Activated CD4-positive, alpha-beta T cell treated with anti-CD3 and anti-CD28 coated beads, Interleukin-2, amount 50 U/mL, for 4 hours (primary cell): ENCODE measurements at regions not wholly inside any gene's neighbourhood (a gene's known extent, or its start where the extent isn't known, plus 50 kb on each side); places are given as distances from the start of the nearest gene placed in this dataset.

Experiments
- DNase-seq, 2 experiments: peaks; one replicate each; pipeline ENCODE4 v3.0.0-alpha.2; 2020

GRCh38 chr10:35912615-35913569, 270.8 kb upstream of the FZD8 start:
- no peak for DNase-seq

GRCh38 chr10:35911954-35912353, 269.9 kb upstream of the FZD8 start:
- no peak for DNase-seq

DNA sequence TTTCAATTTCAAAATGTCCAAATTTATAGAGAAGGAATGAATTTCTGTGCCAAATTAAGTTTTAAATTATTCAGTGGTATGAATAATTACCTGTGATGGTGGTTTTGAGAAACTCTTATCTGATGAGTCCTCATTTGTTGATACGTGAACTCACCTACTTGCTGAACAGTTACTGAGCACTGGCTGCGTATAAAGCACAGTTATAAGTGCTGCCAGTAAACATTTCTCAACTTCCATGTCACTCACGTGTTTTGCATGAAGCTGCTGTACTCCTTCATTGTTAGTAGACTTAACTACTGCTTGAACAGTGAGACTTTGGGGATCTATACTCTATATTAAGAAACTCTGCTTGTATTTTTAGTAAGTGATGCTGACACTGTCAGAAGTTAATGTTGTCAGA, 269.1 kb upstream of the FZD8 start:
- no peak for DNase-seq

DNA sequence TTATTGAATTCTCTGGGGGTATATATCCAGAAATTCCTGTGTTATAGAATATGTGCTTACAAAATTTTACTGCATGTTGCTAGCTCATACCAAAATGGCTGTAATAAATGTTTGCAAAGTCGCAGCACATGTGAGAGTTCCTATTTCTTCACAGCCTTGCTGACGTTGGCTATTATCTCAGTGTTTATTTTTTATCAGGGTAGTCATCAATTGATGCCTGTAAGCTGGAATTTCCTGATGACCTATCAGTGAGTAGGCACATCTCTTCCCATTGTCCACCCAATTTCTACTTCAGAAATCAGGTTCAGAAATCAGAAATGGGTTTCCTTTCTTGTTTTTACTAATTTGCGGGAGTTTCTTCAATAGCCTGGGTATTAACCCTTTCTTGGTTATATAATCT, 268.1 kb upstream of the FZD8 start:
- DNase-seq, result no peak

DNA sequence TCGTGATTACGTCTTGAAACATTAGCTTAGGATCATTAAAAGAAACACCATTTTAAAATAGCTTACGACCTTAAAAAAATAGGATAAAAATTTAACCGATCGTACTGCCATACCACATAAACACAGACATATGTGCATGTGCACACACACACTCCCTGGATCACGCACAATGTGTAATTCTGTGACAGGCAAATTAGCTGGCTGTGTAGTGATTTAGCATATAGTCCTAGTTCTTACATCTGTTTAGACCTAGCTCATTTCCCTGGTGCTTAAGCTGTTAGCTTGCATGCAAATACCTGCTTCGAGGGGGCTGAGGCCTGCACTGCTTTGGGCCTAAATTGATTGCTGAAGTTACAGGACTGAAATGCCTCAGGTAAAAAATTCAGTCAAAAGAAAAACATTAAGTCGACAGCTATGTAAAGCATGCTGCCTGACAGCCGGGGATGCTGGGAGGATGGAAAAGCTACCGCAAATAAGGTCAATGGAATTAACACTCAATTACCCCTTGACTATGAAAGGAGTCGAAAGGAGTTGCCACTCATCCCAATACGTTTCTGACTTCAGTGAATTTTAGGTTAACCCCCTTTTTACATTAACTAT, 267.1 kb upstream of the FZD8 start:
- no peak for DNase-seq

DNA sequence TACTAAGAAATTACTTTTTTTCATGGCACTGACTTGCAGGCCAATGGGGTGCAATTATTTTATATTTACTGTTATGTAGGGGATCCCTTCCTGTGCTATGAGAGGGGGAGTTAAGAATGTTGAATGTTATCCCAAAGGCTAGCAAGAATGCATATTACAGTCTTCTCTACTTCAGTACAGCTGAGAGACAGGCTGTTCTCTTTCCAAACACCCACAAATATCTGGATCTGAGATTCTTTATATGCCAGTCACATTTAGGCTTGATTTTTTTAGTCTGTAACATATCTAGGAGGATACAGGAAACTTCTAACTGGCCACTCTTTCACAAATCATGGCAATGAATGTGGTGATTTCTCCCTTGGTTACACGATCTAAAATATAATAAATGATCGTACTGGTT, 266.4 kb upstream of the FZD8 start:
- no peak for DNase-seq

- no peak for DNase-seq
These were observed 265.5 kb upstream of the FZD8 start for GRCh38 chr10:35907548-35907947.

- no peak for DNase-seq
These were observed 264.1 kb upstream of the FZD8 start for GRCh38 chr10:35906155-35906554.

GRCh38 chr10:35903021-35903420, 260.9 kb upstream of the FZD8 start:
- DNase-seq, result no peak

DNA sequence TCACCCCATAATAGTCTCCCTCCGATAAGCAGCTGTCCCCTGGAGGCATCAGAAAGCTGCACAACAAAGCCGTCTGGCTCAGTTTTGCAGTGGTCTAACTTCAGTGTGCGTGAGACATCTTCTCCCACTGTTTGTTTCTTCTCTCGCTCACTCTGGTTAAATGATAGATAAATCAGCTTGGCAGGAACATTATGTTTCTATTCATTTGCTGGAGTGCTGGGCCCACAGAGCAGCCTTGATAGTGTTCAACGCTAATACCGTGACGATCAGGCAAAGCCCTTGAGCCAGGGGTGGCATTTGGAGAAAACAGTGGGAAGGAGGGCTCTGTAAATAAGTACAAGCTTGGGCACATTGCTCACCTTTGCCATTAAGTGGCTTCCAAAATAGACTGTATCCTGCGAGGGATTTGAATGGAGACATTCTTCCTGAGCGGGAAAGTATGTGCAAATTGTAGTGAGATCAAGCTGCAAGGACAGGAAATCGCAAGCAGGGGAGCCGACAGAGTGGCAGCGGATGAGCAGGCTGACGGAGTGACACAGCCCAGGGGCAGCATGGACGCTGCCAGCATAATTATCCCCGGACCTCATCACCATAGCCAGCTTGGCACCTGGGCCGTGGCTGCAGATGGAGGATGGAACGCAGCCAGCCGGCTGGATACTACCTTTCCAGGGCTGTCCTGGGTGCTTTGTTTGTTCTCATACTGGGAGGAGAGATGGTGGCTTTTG, 256.8 kb upstream of the FZD8 start:
- no peak for DNase-seq

GRCh38 chr10:35896001-35896400, 253.9 kb upstream of the FZD8 start:
- no peak for DNase-seq

DNA sequence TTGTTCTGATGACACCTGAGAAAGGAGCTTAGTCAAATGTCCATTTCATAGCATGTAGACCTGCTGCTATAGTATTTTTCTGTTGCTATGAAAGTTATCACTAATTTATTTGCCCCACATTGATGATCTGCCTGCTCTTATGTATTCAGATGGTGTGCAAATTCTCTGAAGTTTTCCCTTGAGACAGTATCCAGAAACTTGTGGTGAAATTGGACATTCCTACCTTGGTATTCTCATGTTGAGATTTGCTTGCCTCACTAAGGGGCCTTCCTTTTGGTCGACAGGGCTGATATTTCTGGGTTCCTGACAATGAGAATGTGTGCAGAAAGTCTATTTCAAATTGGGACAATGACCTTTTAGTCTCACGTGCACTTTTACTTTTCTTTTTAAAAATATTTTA, 253.2 kb upstream of the FZD8 start:
- no peak for DNase-seq

DNA sequence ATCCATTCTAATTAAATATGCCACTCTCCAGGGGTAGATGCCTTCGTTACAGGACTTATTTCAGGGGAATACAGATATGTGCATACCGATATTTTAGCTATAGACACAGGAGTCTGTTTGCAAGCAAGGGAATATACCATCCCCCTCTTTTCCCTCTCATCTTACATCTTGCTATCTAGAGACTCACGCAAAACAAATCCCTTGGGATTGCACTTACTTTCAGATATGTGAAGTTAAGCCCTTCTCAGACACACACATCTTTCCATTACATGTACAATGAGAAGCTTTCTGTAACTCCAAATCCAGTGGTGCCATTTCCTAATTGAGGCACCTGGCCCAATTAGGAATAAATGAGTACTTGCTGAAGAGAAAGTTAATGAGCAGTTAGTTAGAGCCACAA, 250.4 kb upstream of the FZD8 start:
- no peak for DNase-seq

DNA sequence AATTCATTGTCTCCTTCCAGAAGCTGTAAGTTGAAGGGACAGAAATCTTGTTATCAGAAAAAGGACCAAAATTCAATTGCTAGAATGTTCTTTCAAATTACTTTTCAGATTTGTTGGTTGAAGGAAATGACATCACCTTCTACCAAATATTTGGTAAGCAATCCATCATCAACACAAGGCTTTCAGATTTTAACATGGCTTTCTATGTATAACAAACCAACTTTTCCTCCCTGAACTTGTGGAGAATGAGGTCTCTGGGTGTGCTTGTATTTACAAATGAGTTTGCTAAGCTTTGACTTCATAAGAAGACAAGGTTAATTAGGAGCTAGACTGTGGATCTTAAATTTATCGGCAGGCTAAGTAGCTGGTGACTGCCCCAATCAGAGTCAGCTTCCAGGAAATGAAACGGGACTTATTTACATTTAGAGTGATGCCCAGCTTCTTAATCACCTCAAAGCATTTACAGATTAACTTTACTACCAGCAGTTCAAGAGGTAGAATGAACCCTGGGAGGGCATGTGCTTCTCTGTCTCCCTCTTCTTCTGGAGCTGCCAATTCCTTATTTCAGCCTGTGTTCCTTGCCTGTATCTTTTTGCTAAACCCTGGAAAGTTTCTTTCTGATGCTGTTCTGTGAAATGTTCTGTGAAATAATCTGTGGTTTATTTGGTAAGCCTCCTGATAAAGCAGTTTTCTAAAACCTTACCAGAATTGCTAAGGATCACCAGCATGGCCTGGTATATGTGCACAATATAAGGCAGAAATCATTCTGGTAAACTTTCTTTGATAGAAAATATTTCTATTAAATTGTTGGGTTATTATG, 248.8 kb upstream of the FZD8 start:
- DNase-seq, result no peak

GRCh38 chr10:35889971-35890675, 248.0 kb upstream of the FZD8 start:
- DNase-seq, result no peak

- no peak for DNase-seq
These were observed 247.1 kb upstream of the FZD8 start for GRCh38 chr10:35889226-35889625.

DNA sequence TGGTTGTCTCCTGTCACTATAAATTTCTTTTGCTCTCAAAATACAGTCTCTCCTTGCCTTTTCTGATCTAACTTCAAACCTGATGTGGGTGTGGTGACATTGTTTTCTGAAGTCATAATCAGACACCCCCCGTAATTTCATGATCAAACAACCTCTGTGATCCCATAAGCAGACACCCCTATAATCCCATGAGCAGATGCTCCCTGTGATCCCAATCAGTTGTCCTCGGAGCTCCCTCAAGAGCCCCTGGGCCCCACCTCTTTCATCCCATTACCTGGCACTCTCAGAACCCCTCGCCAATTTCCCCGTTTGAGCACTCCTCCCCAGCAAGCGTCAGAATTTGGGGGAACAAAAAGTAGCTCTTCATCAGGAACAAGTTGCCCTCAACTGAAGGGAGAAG, 246.3 kb upstream of the FZD8 start:
- DNase-seq, result no peak

DNA sequence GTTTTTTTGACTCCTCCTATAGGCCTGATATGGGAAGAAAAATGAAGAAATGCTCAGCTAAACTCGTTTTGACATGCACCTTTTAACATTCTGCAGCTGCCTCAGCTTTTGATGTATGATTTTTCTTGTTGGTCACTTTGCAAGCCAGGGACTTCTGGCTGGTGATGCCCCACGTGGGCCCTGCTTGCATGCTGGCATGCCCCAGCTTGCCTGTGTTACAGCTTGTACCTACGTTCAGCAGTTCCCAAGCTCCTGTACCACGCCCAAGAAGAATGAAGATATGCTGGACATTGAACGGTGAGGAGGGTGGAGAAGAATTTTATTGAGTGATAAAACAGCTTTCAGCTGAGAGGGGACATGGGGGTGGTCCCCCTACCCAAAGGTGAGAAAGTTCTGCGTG, 245.6 kb upstream of the FZD8 start:
- no peak for DNase-seq

DNA sequence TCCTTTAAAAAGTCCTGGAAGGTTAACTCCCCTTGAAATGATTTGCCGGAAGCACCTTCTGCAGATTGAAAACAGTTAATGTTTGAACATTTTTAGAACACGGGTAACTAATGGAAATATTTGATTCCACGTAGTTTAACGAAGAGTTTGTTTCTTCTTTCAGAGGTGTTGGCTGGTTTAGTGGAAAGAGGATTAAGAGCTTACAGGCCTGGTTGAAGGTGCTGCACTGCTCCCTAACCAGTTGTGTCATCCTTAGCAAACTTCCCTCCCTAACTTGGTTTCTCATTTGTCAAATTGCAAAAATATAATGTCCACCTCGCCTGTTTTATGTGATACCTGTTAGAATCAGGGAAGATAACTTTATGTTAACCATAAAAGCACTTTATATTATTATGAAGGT, 243.0 kb upstream of the FZD8 start:
- no peak for DNase-seq

- no peak for DNase-seq
These were observed 242.6 kb upstream of the FZD8 start for GRCh38 chr10:35884657-35885071.

GRCh38 chr10:35882422-35883150, 240.5 kb upstream of the FZD8 start:
- no peak for DNase-seq

- no peak for DNase-seq
These were observed 239.2 kb upstream of the FZD8 start for GRCh38 chr10:35881320-35881719.
